ENCODE measurements at regions not wholly inside any gene's neighbourhood (a gene's known extent, or its start where the extent isn't known, plus 50 kb on each side); places are given as distances from the start of the nearest gene placed in this dataset.
"Not testable (repeated sequence)": the region's sequence is repeated elsewhere in the genome, so short reads cannot be mapped to it uniquely, and the experiment has no call there.

DNA sequence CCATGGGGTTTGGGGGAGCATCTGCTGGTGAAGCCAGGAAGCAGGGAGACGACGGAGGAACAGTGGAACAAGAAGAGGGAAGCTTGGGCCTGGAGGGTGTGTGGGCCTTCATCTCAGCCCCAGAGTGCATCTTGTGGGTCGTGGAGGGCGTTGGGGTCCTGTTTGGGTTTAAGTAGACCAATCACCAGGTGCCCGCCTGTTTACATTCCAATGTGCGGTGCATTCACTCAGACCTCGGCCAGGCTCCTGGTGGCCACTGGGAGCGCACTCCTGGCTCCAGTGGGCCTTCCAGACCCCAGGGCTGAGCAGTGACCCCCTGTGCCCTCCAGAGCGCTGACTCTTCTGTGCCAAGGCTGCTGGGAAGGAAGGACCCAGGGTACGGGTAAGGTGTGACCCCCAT lies 293.7 kb downstream of the NDUFA10 start:
- DNase-seq (ENCODE audit: extremely low read depth, low read depth), result no peak
- TF ChIP-seq, protein P1, sequence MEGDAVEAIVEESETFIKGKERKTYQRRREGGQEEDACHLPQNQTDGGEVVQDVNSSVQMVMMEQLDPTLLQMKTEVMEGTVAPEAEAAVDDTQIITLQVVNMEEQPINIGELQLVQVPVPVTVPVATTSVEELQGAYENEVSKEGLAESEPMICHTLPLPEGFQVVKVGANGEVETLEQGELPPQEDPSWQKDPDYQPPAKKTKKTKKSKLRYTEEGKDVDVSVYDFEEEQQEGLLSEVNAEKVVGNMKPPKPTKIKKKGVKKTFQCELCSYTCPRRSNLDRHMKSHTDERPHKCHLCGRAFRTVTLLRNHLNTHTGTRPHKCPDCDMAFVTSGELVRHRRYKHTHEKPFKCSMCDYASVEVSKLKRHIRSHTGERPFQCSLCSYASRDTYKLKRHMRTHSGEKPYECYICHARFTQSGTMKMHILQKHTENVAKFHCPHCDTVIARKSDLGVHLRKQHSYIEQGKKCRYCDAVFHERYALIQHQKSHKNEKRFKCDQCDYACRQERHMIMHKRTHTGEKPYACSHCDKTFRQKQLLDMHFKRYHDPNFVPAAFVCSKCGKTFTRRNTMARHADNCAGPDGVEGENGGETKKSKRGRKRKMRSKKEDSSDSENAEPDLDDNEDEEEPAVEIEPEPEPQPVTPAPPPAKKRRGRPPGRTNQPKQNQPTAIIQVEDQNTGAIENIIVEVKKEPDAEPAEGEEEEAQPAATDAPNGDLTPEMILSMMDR (IDR thresholded peaks at IDR 0.05; ENCODE audit: low read depth, low read length), result no peak

DNA sequence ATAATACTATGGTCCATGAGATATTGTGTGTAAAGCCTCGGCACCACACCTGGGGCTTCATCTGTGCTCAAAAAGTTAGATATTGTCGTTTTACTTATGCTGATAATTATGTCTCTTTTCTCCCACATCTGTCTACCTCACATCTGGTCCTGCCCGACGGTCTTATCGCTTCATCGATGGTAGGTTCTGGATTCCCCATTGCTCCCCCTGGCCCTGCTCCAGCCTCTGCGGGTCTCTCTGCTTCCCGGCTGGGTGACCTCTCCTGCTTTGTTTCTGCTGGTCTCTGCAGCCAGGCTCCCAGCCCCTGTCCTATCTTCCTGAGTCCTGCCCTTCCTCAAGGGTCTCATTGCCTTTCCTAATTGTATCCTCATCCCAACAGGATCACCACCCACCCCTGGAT lies 294.2 kb downstream of the NDUFA10 start:
- no peak for DNase-seq (ENCODE audit: extremely low read depth, low read depth)

DNA sequence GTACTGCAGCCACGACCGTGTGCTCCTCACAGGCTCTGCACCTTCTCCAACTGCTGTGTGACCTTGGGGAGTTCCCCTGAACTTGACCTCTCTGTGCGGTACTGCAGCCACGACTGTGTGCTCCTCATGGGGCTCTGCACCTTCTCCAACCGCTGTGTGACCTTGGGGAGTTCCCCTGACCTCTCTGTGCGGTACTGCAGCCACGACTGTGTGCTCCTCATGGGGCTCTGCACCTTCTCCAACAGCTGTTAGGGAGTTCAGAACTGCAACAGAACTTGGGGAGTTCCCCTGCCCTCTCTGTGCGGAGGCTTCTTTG lies 294.6 kb downstream of the NDUFA10 start:
- DNase-seq (ENCODE audit: extremely low read depth, low read depth), result not testable (repeated sequence)

More for the DNA sequence above, 294.2 kb downstream of the NDUFA10 start:
- TF ChIP-seq, protein P1 (IDR thresholded peaks at IDR 0.05; ENCODE audit: low read depth, low read length), result no peak

DNA sequence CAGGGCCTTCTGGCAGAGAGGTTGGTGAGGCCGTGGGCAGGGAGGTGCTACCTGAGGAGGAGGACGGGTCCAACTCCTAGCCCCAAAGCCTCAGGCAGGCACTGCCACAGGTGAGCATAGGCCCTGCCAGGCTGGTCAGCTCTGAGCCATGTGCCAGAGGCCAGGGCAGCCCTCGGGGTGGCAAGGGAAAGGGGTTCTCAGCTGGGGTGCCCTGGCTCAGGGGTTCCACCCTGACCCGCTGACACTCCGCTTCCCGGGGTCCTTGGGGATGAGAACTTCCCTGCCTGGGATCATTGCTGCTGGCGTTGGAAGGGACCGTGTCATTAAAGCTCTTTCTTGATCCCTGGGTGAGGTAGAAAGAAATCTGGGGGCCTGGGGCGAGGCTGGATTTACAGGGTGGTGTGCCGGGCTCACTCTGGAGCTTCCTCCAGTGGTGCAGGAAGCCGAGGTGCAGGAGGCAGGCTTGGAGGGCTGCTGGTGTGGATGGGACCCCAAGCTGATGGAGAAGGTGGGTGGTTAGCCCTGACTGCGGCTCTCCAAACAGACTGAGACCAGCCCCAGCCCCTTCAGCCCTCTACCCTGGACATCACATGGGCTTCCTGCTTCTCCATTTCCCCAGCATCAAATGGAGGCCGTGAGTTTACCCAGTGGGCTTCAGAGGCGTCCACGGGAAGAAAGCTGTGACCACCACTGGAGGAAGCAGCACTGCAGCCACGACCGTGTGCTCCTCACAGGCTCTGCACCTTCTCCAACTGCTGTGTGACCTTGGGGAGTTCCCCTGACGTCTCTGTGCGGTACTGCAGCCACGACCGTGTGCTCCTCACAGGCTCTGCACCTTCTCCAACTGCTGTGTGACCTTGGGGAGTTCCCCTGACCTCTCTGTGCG lies 295.2 kb downstream of the NDUFA10 start:
- no peak for DNase-seq (ENCODE audit: extremely low read depth, low read depth)
- TF ChIP-seq, protein P1 (IDR thresholded peaks at IDR 0.05; ENCODE audit: low read depth, low read length), result no peak

DNA sequence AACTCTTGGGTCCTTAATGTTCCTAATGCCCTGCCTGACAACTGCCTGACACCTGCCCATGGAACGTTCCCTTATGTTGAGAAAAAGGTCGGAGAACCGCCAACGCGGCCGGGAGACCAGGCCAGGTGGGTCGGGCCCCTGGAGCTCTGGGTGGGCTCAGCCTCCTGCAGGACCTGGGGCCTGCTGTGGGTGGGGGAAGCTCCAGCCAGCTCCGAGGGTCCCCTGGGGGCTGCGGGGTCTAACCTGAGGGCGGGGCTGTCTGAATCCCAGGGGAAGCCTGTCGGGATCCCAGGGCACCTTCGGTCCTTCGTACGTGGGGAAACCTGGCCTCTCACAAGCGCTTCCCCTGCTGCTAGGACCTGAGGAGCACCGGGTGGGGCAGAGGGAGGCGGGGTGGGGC lies 296.0 kb downstream of the NDUFA10 start:
- DNase-seq (ENCODE audit: extremely low read depth, low read depth), result no peak
- TF ChIP-seq, protein P1 (IDR thresholded peaks at IDR 0.05; ENCODE audit: low read depth, low read length), result no peak

DNA sequence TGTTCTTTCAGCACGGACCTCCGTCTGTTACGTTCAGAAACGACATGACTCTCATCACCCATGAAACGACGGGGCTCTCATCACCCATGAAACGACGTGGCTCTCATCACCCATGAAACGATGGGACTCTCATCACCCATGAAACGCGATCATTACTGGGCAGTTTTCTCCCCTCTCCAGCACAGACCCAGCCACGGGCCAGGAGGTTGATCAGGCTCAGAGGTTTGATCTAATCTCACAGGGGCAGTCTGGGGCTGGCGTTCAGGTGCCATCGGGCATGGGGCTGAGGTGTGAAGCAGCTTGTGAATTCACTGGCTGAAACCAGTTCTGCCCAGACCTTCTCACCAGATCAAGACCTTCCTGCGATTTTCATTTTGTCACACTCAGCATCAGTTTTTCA lies 296.4 kb downstream of the NDUFA10 start:
- TF ChIP-seq, protein P1 (IDR thresholded peaks at IDR 0.05; ENCODE audit: low read depth, low read length), result no peak
- DNase-seq (ENCODE audit: extremely low read depth, low read depth), result no peak

DNA sequence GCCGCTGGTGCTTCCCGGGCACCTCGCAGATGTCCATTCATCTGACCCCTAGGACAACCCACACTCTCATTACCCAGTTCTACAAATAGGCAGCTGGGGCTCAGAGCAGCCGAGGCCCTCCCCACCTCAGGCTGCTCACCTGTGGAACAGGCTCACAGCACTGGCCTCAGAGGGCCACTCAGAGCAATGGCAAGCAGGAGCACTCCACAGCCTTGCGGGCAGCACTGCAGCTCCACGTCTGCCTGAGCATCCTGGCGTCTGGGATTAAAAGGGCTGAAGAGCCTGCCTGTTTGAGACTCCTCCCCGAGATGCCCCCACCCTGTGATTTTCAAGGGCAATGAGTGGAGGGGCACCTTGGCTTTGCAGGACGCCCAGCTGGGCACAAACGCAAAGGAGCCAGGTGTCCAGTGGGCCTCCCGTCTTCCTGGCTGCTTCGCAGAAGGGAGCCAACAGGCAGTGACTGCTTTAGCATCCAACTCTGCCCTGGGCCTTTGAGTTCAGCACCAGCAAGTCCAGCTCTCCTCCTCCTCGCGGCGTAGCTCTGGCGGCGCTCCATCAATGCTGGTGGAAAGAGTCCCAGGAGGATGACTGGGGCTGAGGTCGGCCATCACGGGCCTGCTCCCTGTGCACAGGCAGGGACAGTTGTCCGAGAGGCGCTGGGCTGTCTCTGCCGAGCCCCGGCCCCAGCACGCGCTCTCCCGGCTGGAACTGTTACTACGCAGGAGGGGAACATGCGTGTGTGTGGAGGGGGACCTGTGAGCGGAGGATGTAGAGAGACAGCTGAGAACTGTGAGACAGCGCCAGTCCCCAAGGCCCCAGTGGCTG lies 297.2 kb downstream of the NDUFA10 start:
- DNase-seq (ENCODE audit: extremely low read depth, low read depth), result no peak
- TF ChIP-seq, protein P1 (IDR thresholded peaks at IDR 0.05; ENCODE audit: low read depth, low read length), result no peak
